ENCODE measurements at regions not wholly inside any gene's neighbourhood (a gene's known extent, or its start where the extent isn't known, plus 50 kb on each side); places are given as distances from the start of the nearest gene placed in this dataset.

DNA sequence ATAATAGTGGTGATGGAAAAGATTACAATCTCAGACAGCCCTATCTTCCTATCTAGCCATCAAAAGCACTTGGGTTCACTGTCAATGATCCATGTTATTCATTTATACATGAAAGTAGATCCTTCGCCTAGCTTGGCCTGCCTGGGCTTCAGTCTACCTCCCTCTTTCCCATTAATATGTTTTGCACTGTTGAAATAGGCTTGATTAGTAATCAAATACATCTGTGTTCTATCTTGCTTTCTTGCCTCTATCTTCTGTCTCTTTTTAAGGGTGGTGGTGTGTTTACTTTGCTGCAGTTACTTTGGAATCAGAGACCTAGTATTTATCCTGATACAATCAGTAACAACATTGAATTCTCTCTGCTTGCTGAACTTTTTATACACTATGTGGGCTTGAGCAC lies 521.2 kb downstream of the TNS1 start:
- Histone ChIP-seq H3K27me3 (no peaks in the 10 kb centered on the region), H3K27ac (no peak overlapping the region), H3K4me3 (no peak overlapping the region), H3K9me3 (no peaks in the 10 kb centered on the region), H3K4me1 (no peaks in the 10 kb centered on the region), H3K36me3 (no peaks in the 10 kb centered on the region)
- no peak for DNase-seq
- WGBS, 2 donors, result 87 to 92% methylated on average over 1 of the region's 1 CpG
- no peak for TF ChIP-seq POLR2A (IDR thresholded peaks at IDR 0.05)
- TF ChIP-seq, protein P1, sequence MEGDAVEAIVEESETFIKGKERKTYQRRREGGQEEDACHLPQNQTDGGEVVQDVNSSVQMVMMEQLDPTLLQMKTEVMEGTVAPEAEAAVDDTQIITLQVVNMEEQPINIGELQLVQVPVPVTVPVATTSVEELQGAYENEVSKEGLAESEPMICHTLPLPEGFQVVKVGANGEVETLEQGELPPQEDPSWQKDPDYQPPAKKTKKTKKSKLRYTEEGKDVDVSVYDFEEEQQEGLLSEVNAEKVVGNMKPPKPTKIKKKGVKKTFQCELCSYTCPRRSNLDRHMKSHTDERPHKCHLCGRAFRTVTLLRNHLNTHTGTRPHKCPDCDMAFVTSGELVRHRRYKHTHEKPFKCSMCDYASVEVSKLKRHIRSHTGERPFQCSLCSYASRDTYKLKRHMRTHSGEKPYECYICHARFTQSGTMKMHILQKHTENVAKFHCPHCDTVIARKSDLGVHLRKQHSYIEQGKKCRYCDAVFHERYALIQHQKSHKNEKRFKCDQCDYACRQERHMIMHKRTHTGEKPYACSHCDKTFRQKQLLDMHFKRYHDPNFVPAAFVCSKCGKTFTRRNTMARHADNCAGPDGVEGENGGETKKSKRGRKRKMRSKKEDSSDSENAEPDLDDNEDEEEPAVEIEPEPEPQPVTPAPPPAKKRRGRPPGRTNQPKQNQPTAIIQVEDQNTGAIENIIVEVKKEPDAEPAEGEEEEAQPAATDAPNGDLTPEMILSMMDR (IDR thresholded peaks at IDR 0.05), result no peak
- intact Hi-C loops (cut with DNase I), result no loop called here

DNA sequence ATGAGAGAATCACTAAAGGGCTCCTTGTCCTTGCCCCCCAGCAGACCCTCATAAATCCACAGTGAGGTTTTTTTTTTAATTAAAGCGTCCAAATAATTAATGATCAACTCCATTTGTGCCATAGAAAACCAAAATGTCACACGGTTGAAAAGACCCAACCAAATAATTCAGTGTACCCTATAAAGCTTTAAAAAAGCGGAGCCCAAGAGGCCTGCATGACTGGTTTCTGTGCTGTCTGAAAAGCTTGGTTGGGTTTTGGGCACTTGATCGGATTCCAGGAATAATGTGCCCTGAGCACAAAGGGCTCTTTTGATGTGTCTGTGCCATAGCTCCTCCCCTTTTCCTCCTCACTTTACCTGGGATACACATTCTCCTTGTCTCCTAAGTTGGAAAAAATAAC lies 523.2 kb downstream of the TNS1 start:
- Histone ChIP-seq H3K4me3 (no peak overlapping the region), H3K4me1 (no peaks in the 10 kb centered on the region), H3K27ac (no peak overlapping the region), H3K9me3 (no peaks in the 10 kb centered on the region), H3K36me3 (no peaks in the 10 kb centered on the region), H3K27me3 (no peaks in the 10 kb centered on the region)
- TF ChIP-seq, protein P1 (IDR thresholded peaks at IDR 0.05), result no peak
- no peak for TF ChIP-seq POLR2A (IDR thresholded peaks at IDR 0.05)
- WGBS, 2 donors, result 57 to 85% methylated on average over 4 of the region's 4 CpGs
- intact Hi-C loops (cut with DNase I), result no loop called here
- DNase-seq, result no peak

DNA sequence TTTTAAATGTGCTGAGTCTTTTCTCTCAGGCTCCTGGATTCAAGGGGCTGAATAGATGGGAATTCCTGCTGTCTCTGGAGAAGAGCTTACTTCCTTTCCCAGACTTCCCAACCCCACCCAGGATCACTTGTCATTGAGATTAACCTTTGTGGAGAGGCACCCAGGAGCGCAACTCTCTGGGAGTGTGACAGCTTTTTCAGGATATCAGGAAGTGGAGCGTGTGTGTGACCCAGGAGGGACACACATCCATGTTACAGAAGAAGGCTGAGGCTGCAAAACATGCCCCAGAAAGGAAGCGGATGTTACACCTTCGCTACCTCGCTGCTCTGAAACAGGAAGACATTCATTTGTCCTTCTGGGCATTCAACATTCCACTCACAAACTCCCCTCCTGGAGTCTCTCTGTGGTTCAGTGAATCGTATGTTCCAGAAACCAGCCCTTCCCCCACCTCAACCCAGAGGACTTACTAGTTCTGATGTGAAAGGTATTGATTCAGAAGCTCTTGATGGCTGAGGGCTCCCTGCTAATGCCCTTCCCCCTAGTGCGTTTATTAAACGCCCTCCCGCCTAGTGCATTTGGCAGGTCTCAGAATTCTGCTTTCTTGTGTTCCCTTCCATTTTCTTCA lies 523.9 kb downstream of the TNS1 start:
- WGBS, 2 donors, result 76 to 82% methylated on average over 8 to 9 of the region's 9 CpGs
- intact Hi-C loops (cut with DNase I), result no loop called here
- no peak for TF ChIP-seq POLR2A (IDR thresholded peaks at IDR 0.05)
- TF ChIP-seq, protein P1 (IDR thresholded peaks at IDR 0.05), result no peak

DNA sequence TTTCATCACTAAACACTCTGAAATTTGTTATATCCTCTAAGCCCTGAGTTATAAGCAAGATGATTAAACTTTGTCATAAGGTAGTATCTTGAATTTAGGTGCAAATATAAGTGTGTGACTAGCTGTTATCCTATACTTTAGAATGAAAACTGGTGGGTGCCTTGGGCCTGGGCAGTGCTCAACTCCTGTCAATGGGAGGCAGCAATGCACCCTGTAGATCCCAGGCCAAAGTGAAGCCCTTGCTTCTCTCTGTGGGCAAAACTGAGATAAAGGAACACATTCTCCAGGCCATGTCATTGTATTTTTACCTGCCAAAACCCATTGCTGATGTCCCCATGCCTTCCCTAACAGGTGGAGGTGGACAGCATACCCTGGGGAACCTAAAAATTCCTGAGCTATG lies 525.2 kb downstream of the TNS1 start:
- no peak overlapping the region for H3K27ac ChIP-seq
- DNase-seq, result no peak
- intact Hi-C loops (cut with DNase I), result no loop called here
- H3K9me3 ChIP-seq, result no peaks in the 10 kb centered on the region
- no peak for TF ChIP-seq POLR2A (IDR thresholded peaks at IDR 0.05)
- TF ChIP-seq, protein P1 (IDR thresholded peaks at IDR 0.05), result no peak
- H3K4me1 ChIP-seq, result no peaks in the 10 kb centered on the region
- H3K27me3 ChIP-seq, result no peaks in the 10 kb centered on the region
- H3K36me3 ChIP-seq, result no peaks in the 10 kb centered on the region
- no peak overlapping the region for H3K4me3 ChIP-seq

More for the DNA sequence above, 523.9 kb downstream of the TNS1 start:
- DNase-seq, result no peak
- H3K27ac ChIP-seq, result no peak overlapping the region
- H3K36me3 ChIP-seq, result no peaks in the 10 kb centered on the region
- no peaks in the 10 kb centered on the region for H3K4me1 ChIP-seq
- no peak overlapping the region for H3K4me3 ChIP-seq
- H3K27me3 ChIP-seq, result no peaks in the 10 kb centered on the region
- H3K9me3 ChIP-seq, result no peaks in the 10 kb centered on the region

DNA sequence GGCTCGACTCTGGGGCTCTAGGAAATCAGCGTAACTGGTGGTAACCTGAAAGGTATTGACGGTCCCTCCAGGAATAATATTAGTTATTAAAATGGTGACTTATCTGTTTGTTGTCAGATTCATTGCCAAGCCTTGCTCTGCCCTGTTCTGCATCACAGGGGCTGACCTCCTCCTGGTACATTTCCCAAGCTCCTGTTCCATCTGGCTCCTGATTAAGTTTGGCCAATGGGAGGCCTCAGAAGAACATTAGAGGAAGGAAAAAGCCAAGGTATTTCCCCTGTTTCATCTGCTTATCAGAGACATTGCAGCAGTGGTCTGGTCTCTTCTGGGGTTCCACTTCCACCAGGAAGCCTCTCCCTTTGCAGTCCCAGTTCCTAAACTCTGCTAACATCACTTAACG lies 527.0 kb downstream of the TNS1 start:
- TF ChIP-seq, protein P1 (IDR thresholded peaks at IDR 0.05), result no peak
- TF ChIP-seq POLR2A (IDR thresholded peaks at IDR 0.05), result no peak
- Histone ChIP-seq H3K4me3 (no peak overlapping the region), H3K9me3 (no peaks in the 10 kb centered on the region), H3K36me3 (no peaks in the 10 kb centered on the region), H3K27ac (no peak overlapping the region), H3K4me1 (no peaks in the 10 kb centered on the region), H3K27me3 (no peaks in the 10 kb centered on the region)
- intact Hi-C loops (cut with DNase I), result no loop called here
- WGBS, 2 donors, result 85 to 94% methylated on average over 4 of the region's 4 CpGs
- DNase-seq, result no peak
